ENCODE measurements at regions not wholly inside any gene's neighbourhood (a gene's known extent, or its start where the extent isn't known, plus 50 kb on each side); places are given as distances from the start of the nearest gene placed in this dataset.

DNA sequence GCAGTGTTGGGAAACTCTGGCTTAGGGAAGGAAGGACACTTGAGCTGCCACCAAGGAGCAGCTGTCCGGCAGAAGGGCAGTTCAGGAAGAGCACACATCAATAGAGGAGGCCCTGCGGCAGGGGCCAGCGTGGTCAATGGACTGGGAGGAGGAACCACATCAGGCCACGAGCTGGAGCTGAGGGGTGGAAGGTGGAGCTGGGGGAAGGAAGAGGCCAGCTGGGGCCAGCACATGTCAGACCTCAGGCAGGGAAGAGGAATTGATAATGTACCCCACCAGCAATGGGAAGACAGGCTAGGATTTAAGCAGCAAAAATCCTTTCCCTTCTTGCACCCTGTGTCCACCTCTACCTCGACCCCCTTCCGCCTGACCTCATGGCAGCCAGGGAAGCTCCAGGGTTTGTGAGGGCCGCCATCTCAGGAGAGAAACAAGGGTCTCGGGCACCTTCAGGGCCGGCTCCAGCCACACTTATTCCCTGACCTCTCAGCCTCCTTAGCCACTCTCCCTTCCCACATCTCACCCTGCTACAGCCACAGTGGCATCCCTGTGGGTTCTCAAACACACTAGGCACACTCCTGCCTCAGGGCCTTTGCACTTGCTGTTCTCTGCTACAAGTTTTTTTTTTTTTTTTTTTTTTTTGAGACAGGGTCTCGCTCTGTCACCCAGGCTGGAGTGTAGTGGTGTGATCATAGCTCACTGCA is 157.8 kb upstream of the GRK3 start (continued):
- TF ChIP-seq, protein P1, sequence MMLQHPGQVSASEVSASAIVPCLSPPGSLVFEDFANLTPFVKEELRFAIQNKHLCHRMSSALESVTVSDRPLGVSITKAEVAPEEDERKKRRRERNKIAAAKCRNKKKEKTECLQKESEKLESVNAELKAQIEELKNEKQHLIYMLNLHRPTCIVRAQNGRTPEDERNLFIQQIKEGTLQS (IDR thresholded peaks at IDR 0.05) = no peak
- TF ChIP-seq, protein P2, sequence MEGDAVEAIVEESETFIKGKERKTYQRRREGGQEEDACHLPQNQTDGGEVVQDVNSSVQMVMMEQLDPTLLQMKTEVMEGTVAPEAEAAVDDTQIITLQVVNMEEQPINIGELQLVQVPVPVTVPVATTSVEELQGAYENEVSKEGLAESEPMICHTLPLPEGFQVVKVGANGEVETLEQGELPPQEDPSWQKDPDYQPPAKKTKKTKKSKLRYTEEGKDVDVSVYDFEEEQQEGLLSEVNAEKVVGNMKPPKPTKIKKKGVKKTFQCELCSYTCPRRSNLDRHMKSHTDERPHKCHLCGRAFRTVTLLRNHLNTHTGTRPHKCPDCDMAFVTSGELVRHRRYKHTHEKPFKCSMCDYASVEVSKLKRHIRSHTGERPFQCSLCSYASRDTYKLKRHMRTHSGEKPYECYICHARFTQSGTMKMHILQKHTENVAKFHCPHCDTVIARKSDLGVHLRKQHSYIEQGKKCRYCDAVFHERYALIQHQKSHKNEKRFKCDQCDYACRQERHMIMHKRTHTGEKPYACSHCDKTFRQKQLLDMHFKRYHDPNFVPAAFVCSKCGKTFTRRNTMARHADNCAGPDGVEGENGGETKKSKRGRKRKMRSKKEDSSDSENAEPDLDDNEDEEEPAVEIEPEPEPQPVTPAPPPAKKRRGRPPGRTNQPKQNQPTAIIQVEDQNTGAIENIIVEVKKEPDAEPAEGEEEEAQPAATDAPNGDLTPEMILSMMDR (IDR thresholded peaks at IDR 0.05 in 2 of 3, conservative IDR thresholded peaks at IDR 0.05 in 1 of 3; ENCODE audit: borderline replicate concordance in 1 of 3, insufficient read depth in 1 of 3, low read depth in 2 of 3, low read length in 2 of 3) = no peak

DNA sequence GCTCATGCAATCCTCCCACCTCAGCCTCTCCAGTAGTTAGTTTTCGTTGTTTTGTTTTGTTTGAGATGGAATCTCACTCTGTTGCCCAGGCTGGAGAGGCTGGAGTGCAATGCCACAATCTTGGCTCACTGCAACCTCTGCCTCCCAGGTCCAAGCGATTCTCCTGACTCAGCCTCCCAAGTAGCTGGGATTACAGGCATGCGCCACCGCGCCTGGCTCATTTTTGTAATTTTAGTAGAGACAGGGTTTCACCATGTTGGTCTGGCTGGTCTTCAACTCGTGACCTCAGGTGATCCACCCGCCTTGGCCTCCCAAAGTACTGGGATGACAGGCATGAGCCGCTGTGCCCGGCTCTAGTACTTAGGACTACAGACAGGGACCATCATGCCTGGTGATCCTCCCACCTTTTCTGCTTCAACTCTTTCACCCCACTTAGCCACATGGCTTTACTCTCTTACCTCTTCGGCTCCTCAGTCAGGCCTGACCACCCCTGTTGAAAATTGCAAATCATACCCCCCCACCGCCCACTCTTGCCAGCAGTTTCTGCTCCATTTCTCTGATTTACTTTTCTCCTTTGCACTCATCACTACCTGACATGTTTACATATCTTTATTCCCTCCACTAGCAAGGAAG is 157.1 kb upstream of the GRK3 start:
- H3K36me3 ChIP-seq (ENCODE audit: control insufficient read depth in 1 of 2, insufficient read depth in 2 of 2, low read length in 2 of 2) = no peaks in the 10 kb centered on the region
- H2AFZ ChIP-seq (ENCODE audit: low read depth, low read length, poor library complexity, severe bottlenecking) = no peak overlapping the region
- RAD21 ChIA-PET (ENCODE audit: low non-redundant PET in 1 of 2, low total read pairs in 2 of 2, uncharacterized antibody in 2 of 2, unreplicated experiment in 2 of 2) = no interaction called here
- peaks cover 21% of the 10 kb centered on the region for H3K79me2 ChIP-seq (ENCODE audit: insufficient read depth, low read length)
- no TSS peak for BruUV-seq (replicated peaks)
- H3K9ac ChIP-seq (ENCODE audit: low read length) = no peak overlapping the region
- no peak overlapping the region for H3K27ac ChIP-seq (ENCODE audit: low read depth, low read length)
- peaks cover 21 to 28% of the 10 kb centered on the region in 2 experiments for H3K4me1 ChIP-seq (ENCODE audit: control insufficient read depth in 1 of 2, insufficient read depth in 2 of 2, low read length in 2 of 2)
- CTCF ChIA-PET = no interaction called here
- no peaks in the 10 kb centered on the region for H4K20me1 ChIP-seq (ENCODE audit: insufficient read depth)
- H3K4me2 ChIP-seq (ENCODE audit: low read length) = no peak overlapping the region
- H3K9me2 ChIP-seq (ENCODE audit: insufficient read depth) = no peaks in the 10 kb centered on the region
- intact Hi-C loops (cut with micrococcal nuclease) = no loop called here
- ATAC-seq (no peak), DNase-seq (ENCODE audit: low read depth, low spot score) (no peak)
- H3K4me3 ChIP-seq (replicated peaks in 1 of 2; ENCODE audit: low read depth in 1 of 2, low read length in 2 of 2) = no peak overlapping the region
- POLR2A ChIA-PET = no interaction called here
- no peaks in the 10 kb centered on the region for H3K9me3 ChIP-seq (ENCODE audit: control insufficient read depth in 1 of 2, insufficient read depth in 1 of 2, low read depth in 1 of 2, low read length in 2 of 2)
- no peaks in the 10 kb centered on the region for H3K27me3 ChIP-seq (ENCODE audit: insufficient read depth, low read length)
- TF ChIP-seq ZNF274 (IDR thresholded peaks at IDR 0.05; ENCODE audit: low read depth, low read length) (no peak), CEBPB (IDR thresholded peaks at IDR 0.05; ENCODE audit: low read depth) (no peak), SIN3A (IDR thresholded peaks at IDR 0.05; ENCODE audit: low read depth) (no peak), SRF (IDR thresholded peaks at IDR 0.05; ENCODE audit: low read depth) (no peak), EZH2phosphoT487 (IDR thresholded peaks at IDR 0.05; ENCODE audit: borderline replicate concordance) (no peak)
- TF ChIP-seq, protein P3, sequence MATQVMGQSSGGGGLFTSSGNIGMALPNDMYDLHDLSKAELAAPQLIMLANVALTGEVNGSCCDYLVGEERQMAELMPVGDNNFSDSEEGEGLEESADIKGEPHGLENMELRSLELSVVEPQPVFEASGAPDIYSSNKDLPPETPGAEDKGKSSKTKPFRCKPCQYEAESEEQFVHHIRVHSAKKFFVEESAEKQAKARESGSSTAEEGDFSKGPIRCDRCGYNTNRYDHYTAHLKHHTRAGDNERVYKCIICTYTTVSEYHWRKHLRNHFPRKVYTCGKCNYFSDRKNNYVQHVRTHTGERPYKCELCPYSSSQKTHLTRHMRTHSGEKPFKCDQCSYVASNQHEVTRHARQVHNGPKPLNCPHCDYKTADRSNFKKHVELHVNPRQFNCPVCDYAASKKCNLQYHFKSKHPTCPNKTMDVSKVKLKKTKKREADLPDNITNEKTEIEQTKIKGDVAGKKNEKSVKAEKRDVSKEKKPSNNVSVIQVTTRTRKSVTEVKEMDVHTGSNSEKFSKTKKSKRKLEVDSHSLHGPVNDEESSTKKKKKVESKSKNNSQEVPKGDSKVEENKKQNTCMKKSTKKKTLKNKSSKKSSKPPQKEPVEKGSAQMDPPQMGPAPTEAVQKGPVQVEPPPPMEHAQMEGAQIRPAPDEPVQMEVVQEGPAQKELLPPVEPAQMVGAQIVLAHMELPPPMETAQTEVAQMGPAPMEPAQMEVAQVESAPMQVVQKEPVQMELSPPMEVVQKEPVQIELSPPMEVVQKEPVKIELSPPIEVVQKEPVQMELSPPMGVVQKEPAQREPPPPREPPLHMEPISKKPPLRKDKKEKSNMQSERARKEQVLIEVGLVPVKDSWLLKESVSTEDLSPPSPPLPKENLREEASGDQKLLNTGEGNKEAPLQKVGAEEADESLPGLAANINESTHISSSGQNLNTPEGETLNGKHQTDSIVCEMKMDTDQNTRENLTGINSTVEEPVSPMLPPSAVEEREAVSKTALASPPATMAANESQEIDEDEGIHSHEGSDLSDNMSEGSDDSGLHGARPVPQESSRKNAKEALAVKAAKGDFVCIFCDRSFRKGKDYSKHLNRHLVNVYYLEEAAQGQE (IDR thresholded peaks at IDR 0.05; ENCODE audit: low read depth) = no peak
- TF ChIP-seq, protein P1 (IDR thresholded peaks at IDR 0.05) = no peak
- TF ChIP-seq, protein P2 (IDR thresholded peaks at IDR 0.05 in 2 of 3, conservative IDR thresholded peaks at IDR 0.05 in 1 of 3; ENCODE audit: borderline replicate concordance in 1 of 3, insufficient read depth in 1 of 3, low read depth in 2 of 3, low read length in 2 of 3) = no peak
- TF ChIP-seq, protein P4, sequence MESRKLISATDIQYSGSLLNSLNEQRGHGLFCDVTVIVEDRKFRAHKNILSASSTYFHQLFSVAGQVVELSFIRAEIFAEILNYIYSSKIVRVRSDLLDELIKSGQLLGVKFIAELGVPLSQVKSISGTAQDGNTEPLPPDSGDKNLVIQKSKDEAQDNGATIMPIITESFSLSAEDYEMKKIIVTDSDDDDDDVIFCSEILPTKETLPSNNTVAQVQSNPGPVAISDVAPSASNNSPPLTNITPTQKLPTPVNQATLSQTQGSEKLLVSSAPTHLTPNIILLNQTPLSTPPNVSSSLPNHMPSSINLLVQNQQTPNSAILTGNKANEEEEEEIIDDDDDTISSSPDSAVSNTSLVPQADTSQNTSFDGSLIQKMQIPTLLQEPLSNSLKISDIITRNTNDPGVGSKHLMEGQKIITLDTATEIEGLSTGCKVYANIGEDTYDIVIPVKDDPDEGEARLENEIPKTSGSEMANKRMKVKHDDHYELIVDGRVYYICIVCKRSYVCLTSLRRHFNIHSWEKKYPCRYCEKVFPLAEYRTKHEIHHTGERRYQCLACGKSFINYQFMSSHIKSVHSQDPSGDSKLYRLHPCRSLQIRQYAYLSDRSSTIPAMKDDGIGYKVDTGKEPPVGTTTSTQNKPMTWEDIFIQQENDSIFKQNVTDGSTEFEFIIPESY (IDR thresholded peaks at IDR 0.05; ENCODE audit: extremely low read depth, insufficient replicate concordance, low read length) = no peak
- TF ChIP-seq, protein P5, sequence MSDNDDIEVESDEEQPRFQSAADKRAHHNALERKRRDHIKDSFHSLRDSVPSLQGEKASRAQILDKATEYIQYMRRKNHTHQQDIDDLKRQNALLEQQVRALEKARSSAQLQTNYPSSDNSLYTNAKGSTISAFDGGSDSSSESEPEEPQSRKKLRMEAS (IDR thresholded peaks at IDR 0.05) = no peak
